Kidney (tissue), 13 donors: ENCODE measurements at regions not wholly inside any gene's neighbourhood (a gene's known extent, or its start where the extent isn't known, plus 50 kb on each side); places are given as distances from the start of the nearest gene placed in this dataset.

Source experiments
- DNase-seq, 5 donors: peaks; one replicate each; pipeline ENCODE4 v3.0.0-alpha.2; 2013 to 2020
- FAIRE-seq: peaks from 2 replicates; lab custom pipeline; 2012; peaks lifted over from hg19 to GRCh38; lab: Jason Lieb, UNC
- H3K27ac ChIP-seq, 2 donors: one replicate each; pipeline ENCODE4 v1.7.0; 2013; ENCODE audit warnings: low read depth in 2 of 2, low read length in 2 of 2, inconsistent platforms in 1 of 2
- H3K27me3 ChIP-seq: one replicate; pipeline ENCODE4 v1.7.1; 2013; ENCODE audit warnings: low read length, inconsistent platforms; ENCODE audit not compliant: control insufficient read depth, insufficient read depth
- H3K36me3 ChIP-seq, 3 donors: one replicate each; pipeline versions ENCODE4 v1.7.0 to v1.7.1; 2013; ENCODE audit warnings: low read length in 3 of 3, control low read depth in 1 of 3, inconsistent platforms in 1 of 3; ENCODE audit not compliant: insufficient read depth in 3 of 3, control insufficient read depth in 2 of 3
- H3K4me1 ChIP-seq, 3 donors: one replicate each; pipeline versions ENCODE4 v1.7.0 to v1.7.1; 2013; ENCODE audit warnings: low read length in 3 of 3, inconsistent platforms in 1 of 3, low read depth in 1 of 3; ENCODE audit not compliant: control insufficient read depth in 2 of 3, insufficient read depth in 2 of 3
- H3K4me3 ChIP-seq, 3 donors: one replicate each; pipeline versions ENCODE4 v1.7.0 to v1.8.1; 2013; ENCODE audit warnings: low read length in 3 of 3, control low read depth in 1 of 3, inconsistent platforms in 1 of 3
- H3K9ac ChIP-seq, 3 donors: one replicate each; pipeline versions ENCODE4 v1.7.0 to v1.7.1; 2013; ENCODE audit warnings: low read length in 3 of 3, control low read depth in 1 of 3, inconsistent platforms in 1 of 3
- H3K9me3 ChIP-seq, 3 donors: one replicate each; pipeline versions ENCODE4 v1.7.0 to v1.7.1; 2013; ENCODE audit warnings: low read length in 3 of 3, control low read depth in 1 of 3, inconsistent platforms in 1 of 3; ENCODE audit not compliant: control insufficient read depth in 2 of 3, insufficient read depth in 1 of 3
- CTCF ChIP-seq: IDR thresholded peaks from 3 replicates; pipeline ENCODE4 v1.5.1; 2012; ENCODE audit warnings: mild to moderate bottlenecking, moderate library complexity, borderline replicate concordance; ENCODE audit not compliant: insufficient read depth; ENCODE audit errors: extremely low read depth
- intact Hi-C: fragments of 100-400 bp; cut with DNase I; formaldehyde crosslinking; loops from one replicate; pipeline ENCODE4 v1.11.1; 2022
- donor health status: control.
- donor health status: control.
- donor health status: control.
- donor health status: control.
- donor health status: control.
- donor health status: DM: yes; HTN: yes; CAD: no.
- donor health status: Normal renal cell carcinoma (clear cell type).

DNA sequence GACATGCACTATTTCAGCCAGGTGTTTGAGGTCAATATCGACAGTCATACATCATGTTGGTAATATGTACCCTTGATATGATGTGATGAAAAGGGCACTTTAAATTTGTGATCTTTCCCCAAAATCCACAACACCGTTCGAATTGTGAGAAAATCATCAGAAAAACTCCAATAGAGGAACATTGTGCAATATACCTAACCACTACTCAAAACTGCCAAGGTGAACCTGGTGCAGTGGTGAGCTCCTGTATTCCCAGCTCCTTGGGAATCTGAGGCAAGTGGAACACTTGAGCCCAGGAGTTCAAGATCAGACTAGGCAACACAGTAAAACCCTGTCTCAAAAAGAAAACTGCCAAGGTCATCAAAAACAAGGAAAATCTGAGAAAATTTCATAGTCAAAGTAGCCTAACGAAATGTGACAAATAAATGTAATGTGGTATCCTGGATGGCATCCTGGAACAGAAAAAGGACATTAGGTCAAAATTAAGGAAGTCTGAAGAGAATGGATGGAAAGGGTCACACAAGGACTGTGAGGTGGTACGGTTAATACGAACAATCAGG, 55.6 kb upstream of the LSM6 start:
- no peak overlapping the region for H3K4me3 ChIP-seq
- no peak for FAIRE-seq

DNA sequence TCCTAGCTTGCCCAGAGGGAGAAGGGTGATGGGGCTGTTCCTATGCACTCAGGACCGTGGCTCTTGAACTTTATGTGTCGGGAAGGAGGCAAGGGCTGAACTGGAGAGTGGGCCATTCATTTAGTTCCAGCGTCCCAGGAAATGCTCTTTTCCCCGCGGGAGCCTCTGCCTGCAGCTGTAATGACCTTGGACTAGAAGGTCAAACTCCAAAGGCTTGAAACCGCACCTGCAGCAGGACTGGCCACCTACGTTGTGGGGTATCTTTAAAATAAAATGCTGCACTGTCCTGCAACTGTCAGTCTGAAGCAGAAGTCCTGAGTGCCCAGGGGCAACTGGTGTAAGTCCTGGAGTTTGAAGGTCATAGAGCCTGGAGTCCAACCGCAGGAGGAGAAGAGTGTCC, 61.5 kb upstream of the LSM6 start:
- Histone ChIP-seq H3K9ac (no peak overlapping the region), H3K9me3 (no peaks in the 10 kb centered on the region), H3K27ac (no peak overlapping the region), H3K27me3 (no peaks in the 10 kb centered on the region), H3K36me3 (no peaks in the 10 kb centered on the region), H3K4me3 (no peak overlapping the region), H3K4me1 (no peaks in the 10 kb centered on the region)
- DNase-seq (no peak), FAIRE-seq (no peak)
- TF ChIP-seq CTCF: no peak
- intact Hi-C loops: no loop called here

More for the DNA sequence above, 55.6 kb upstream of the LSM6 start:
- H3K9me3 ChIP-seq: no peaks in the 10 kb centered on the region
- no peaks in the 10 kb centered on the region for H3K27me3 ChIP-seq
- no peak for DNase-seq
- H3K9ac ChIP-seq: no peak overlapping the region
- no peaks in the 10 kb centered on the region for H3K4me1 ChIP-seq
- intact Hi-C loops: no loop called here
- no peak overlapping the region for H3K27ac ChIP-seq
- H3K36me3 ChIP-seq: no peaks in the 10 kb centered on the region
- TF ChIP-seq CTCF: no peak

DNA sequence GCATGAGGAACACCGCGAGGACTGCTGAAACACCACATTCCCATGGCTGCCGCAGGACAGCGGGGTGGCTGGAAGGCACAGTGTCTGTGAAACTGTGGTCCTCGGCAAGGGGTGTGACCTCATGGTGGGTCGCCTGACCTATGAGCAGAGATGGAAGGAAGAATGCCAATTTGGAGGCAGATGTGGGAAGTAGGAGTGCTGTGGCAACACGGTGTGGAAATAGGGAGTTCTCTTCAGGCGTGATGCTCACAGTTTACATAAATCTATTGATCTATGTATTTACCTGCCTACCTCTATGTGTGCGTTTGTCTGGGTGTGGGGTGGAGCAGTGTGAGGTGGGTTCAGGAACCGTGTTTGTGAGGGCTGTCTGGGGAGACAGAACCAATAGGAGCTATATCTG, 62.3 kb upstream of the LSM6 start:
- H3K27me3 ChIP-seq: no peaks in the 10 kb centered on the region
- no peak overlapping the region for H3K9ac ChIP-seq
- no peak overlapping the region for H3K27ac ChIP-seq
- DNase-seq (no peak), FAIRE-seq (no peak)
- intact Hi-C loops: no loop called here
- H3K4me1 ChIP-seq: no peaks in the 10 kb centered on the region
- TF ChIP-seq CTCF: no peak
- no peak overlapping the region for H3K4me3 ChIP-seq
- H3K9me3 ChIP-seq: no peaks in the 10 kb centered on the region
- no peaks in the 10 kb centered on the region for H3K36me3 ChIP-seq

- H3K9me3 ChIP-seq: no peaks in the 10 kb centered on the region
- no peak for FAIRE-seq
- H3K9ac ChIP-seq: no peak overlapping the region
- H3K27me3 ChIP-seq: no peaks in the 10 kb centered on the region
- no peaks in the 10 kb centered on the region for H3K4me1 ChIP-seq
- H3K4me3 ChIP-seq: no peak overlapping the region
- no peaks in the 10 kb centered on the region for H3K36me3 ChIP-seq
- intact Hi-C loops: no loop called here
- no peak for DNase-seq
- TF ChIP-seq CTCF: no peak
- H3K27ac ChIP-seq: no peak overlapping the region
Measured at GRCh38 chr4:146112389-146112788, 63.1 kb upstream of the LSM6 start.
